Activated naive CD8-positive, alpha-beta T cell (primary cell): ENCODE measurements at regions not wholly inside any gene's neighbourhood (a gene's known extent, or its start where the extent isn't known, plus 50 kb on each side); places are given as distances from the start of the nearest gene placed in this dataset.

ENCODE experiments used
- H3K27ac Mint-ChIP-seq: one replicate; pipeline ENCODE4 v1.8.0; 2021; ENCODE audit warnings: mixed read lengths
- H3K27me3 Mint-ChIP-seq: one replicate; pipeline ENCODE4 v1.8.0; 2021; ENCODE audit warnings: mixed read lengths
- H3K36me3 Mint-ChIP-seq: one replicate; pipeline ENCODE4 v1.8.0; 2021; ENCODE audit warnings: mixed read lengths
- H3K4me1 Mint-ChIP-seq: one replicate; pipeline ENCODE4 v1.8.0; 2021; ENCODE audit warnings: low read depth, mixed read lengths
- H3K4me3 Mint-ChIP-seq: one replicate; pipeline ENCODE4 v1.8.0; 2021; ENCODE audit warnings: mild to moderate bottlenecking, mixed read lengths
- H3K9me3 Mint-ChIP-seq: one replicate; pipeline ENCODE4 v1.8.0; 2021; ENCODE audit warnings: low read depth, mixed read lengths

DNA sequence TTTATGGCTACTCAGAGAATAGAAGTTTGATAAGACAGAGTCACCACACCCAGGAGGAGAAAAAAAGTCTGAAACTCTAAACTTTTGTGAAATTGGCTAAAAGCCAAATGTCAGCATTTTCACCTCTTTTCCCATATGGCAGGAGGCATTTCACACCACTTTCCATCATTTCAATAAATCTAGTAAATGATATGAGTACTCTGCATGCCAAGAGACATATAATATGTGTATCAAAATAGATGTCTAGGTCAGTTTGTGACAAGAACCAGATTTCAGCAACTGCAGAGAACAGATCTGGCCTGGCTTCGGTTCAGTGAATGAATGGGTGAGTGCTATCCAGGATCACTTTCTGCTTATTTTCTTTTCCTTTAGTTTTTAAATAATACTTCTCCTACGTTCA is 470.8 kb downstream of the ENC1 start:
- H3K9me3 Mint-ChIP-seq: no peaks in the 10 kb centered on the region
- no peaks in the 10 kb centered on the region for H3K4me1 Mint-ChIP-seq
- H3K27ac Mint-ChIP-seq: no peak overlapping the region
- no peaks in the 10 kb centered on the region for H3K27me3 Mint-ChIP-seq
- no peak overlapping the region for H3K4me3 Mint-ChIP-seq
- no peaks in the 10 kb centered on the region for H3K36me3 Mint-ChIP-seq

DNA sequence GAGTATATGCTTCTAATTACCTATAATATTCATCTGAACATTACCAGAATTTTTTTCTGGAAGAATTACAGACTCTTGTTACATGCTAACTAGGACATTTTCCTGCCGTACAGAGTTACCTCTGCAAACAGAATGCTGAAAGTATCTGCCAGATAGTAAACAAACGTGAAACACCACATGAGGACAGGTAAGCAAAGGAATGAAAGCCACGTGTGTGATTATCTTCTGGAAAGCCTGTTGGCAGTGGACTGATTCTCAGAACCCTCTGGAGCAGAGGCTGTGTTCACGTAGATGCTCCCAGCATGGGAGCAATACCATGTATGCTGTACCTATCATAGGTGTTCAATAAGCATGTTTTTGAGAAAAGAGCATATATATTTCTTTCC is 472.6 kb downstream of the ENC1 start:
- H3K36me3 Mint-ChIP-seq: no peaks in the 10 kb centered on the region
- H3K9me3 Mint-ChIP-seq: no peaks in the 10 kb centered on the region
- no peak overlapping the region for H3K27ac Mint-ChIP-seq
- H3K27me3 Mint-ChIP-seq: no peaks in the 10 kb centered on the region
- no peak overlapping the region for H3K4me3 Mint-ChIP-seq
- H3K4me1 Mint-ChIP-seq: no peaks in the 10 kb centered on the region

DNA sequence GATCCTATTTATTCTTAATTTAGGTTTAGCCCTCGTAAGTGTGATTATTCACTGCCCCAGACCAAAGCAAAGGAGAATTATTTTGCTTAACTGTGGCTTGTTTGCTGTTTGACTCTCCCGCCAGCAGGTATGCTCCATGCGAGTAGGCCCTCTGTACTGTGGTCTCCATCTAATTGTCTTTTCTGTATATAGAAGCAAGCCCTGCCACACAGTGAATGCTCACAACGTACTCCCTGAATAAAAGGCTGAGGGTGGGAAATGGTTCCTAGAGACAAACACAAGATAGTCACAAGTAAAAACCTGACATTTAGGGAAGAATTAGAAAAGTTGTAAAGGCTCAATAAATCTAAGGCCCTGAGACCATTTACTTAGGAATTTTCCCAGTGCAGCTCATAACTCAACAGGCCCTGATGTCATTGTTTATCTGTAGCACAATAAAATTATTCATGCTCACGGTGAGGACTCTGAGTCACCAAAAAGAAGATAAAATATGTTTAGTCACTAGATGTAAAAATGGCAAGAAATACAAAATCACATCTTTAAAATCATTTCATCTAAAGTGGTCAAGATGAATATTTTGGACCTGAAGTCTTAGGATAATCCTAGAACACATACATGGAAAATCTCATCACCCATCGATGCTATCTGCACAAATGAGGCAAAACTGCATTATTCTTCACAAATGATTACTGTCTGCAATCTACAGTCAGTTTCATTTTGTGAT is 473.2 kb downstream of the ENC1 start:
- Mint-ChIP-seq H3K9me3 (no peaks in the 10 kb centered on the region), H3K27ac (no peak overlapping the region), H3K4me1 (no peaks in the 10 kb centered on the region)

DNA sequence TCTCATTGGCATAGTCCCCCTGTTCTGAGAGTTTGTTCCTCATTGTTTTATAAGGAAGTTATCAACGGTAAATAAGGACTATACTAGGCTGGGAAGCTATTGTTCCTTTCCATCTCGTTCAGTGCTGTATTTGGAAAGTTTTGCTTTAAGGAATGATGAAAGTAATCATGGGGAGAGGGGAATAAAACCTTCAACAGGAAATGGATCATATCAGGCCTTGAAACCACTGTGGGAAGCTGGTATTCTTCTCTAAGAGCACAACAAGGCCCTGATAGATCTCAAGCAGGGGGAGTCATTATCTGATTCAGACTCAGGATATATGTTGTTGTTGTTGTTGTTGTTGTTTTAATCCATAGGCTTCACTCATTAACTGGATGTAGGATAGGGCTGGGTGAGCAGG is 474.5 kb downstream of the ENC1 start:
- Mint-ChIP-seq H3K4me3 (no peak overlapping the region), H3K36me3 (no peaks in the 10 kb centered on the region), H3K27ac (no peak overlapping the region), H3K27me3 (no peaks in the 10 kb centered on the region), H3K9me3 (no peaks in the 10 kb centered on the region), H3K4me1 (no peaks in the 10 kb centered on the region)

More for the DNA sequence above, 473.2 kb downstream of the ENC1 start:
- H3K27me3 Mint-ChIP-seq: no peaks in the 10 kb centered on the region
- H3K36me3 Mint-ChIP-seq: no peaks in the 10 kb centered on the region
- no peak overlapping the region for H3K4me3 Mint-ChIP-seq

DNA sequence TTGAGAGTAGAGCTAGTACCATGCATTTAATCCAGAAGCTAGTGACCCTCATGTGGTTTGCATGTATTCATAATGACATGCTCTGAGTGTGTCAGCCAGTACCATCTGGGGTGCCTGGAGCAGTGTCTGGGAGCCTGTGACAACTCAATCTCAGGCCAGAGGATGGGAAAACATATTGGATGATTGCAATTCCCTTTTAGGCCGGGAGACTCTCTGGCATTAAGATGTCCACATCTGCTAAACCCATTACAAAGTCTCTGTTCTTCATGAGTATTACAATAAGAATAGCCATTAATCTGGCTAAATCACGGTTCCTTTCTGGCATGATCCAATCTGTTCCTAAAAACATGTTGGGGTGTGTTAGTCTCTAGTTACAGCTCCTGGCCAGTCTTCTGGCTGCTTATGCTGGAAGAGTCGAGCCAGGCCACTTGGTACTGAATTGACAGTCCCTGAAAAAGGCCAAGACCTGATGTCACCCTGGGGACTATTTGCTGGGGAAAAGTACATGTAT is 475.7 kb downstream of the ENC1 start:
- no peaks in the 10 kb centered on the region for H3K4me1 Mint-ChIP-seq
- H3K27me3 Mint-ChIP-seq: peaks cover under 1% of the 10 kb centered on the region
- H3K36me3 Mint-ChIP-seq: no peaks in the 10 kb centered on the region
- no peak overlapping the region for H3K27ac Mint-ChIP-seq
- no peak overlapping the region for H3K4me3 Mint-ChIP-seq
- no peaks in the 10 kb centered on the region for H3K9me3 Mint-ChIP-seq

DNA sequence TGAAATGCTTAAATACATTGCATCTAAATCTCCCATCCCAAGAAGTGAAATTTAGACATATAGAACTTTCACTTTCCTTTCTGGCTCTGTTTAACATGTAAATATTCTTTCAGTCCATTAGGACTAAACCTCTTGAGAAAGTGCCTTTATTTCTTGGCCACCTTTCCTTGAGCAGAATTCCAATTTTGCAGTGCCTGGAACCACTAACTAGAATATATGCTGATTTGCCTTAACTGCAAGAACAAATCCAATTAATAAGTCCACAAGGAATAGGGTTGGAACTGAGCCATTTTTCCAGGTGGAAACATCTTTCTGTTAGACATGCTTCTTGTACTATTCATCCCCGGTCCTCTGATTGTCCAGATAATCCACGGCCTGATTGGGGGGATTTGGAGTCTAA is 478.0 kb downstream of the ENC1 start:
- H3K27ac Mint-ChIP-seq: no peak overlapping the region
- no peaks in the 10 kb centered on the region for H3K9me3 Mint-ChIP-seq
- H3K4me3 Mint-ChIP-seq: no peak overlapping the region
- peaks cover 2% of the 10 kb centered on the region for H3K27me3 Mint-ChIP-seq
- no peaks in the 10 kb centered on the region for H3K36me3 Mint-ChIP-seq
- no peaks in the 10 kb centered on the region for H3K4me1 Mint-ChIP-seq

DNA sequence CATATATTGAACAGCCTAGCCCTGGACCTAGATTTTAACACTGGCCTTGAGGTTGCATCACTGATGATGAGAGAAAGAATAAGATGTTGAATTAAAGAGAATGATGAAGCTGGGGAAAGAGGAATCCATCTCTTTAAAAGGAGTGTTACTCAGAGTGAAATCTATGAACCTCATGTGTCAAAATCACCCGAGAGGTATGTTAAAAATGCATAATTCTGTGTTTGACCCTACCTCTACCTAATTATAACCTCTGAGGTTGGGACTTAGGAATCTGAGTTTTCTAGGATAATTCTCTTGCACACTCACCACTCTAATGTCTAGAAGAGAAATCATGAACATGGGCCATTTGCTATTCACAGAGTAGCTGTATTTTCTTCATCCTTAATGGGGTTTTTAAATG is 479.4 kb downstream of the ENC1 start:
- Mint-ChIP-seq H3K4me1 (no peaks in the 10 kb centered on the region), H3K27ac (no peak overlapping the region), H3K36me3 (no peaks in the 10 kb centered on the region), H3K27me3 (peaks cover 2% of the 10 kb centered on the region), H3K9me3 (no peaks in the 10 kb centered on the region), H3K4me3 (no peak overlapping the region)

DNA sequence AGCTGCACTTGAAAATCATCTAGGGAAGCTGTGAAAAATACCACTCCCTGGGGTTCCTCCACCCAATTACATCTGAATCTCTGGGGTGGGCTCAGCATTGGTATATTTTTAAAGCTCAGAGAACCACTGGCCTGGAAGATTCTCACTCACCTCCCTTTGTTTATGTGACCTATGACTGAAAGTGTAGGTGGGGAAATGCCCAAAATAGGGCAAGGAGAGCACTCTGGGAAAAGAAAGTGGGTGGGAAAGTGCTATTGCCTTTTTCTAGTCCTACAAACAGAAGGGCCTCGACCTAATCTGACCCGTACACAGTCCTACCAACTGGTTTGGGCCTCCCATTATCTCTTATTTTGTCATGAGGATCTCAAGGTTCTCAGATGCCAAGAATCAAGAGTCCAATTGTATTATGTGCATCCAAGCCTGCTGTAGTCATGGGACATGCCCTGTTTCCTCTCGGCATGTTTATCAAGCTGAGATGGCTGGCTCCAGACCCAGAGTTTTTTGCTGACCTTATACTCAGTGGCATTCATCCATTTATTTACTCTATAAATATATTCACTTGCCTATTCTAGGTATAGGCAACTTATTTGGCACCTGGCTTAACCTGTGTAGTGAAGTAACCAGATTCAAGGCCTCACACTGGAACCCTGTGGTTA is 483.7 kb downstream of the ENC1 start:
- Mint-ChIP-seq H3K4me3 (no peak overlapping the region), H3K4me1 (no peaks in the 10 kb centered on the region), H3K9me3 (no peaks in the 10 kb centered on the region), H3K27me3 (peaks cover 2% of the 10 kb centered on the region), H3K27ac (no peak overlapping the region), H3K36me3 (no peaks in the 10 kb centered on the region)

DNA sequence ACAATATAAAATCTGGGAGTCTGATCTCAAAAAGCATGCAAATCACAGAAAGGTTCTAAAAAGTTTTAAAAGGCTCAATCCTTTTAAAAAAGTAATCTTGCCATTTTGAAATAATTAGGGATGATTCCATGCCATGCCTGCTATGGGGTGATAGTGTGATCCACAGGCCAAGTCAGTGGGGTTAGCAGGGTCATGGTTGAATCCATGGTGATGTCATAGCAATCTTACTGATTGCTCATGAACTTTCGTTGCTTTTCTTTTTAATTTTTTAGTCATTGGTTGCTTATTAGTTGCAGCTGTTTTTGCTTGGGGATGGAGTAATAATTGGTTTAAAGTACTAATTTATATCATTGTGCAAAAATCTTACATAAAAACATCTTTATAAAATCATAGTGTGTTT is 485.0 kb downstream of the ENC1 start:
- H3K9me3 Mint-ChIP-seq: no peaks in the 10 kb centered on the region
- H3K4me1 Mint-ChIP-seq: no peaks in the 10 kb centered on the region
- no peak overlapping the region for H3K4me3 Mint-ChIP-seq
- no peaks in the 10 kb centered on the region for H3K36me3 Mint-ChIP-seq
- no peak overlapping the region for H3K27ac Mint-ChIP-seq
- peaks cover 2% of the 10 kb centered on the region for H3K27me3 Mint-ChIP-seq

DNA sequence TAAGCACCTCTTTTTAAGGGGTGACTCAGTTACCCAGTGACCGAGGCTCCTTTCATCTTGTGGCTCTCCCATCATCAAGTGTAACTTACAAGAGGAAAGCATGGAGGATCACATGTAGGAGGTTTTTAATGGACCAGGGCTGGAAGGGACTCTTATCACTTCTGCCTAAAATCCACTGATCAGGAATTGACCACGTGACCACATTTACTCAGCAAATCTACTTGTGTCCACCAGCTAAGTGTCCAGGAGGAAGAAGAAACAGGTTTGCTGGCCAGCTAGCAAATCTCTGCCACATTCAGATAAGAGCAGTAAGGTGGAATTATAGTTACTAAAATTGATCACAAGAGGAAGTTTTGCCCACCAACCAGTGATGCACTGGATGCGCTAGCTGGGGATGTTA is 486.0 kb downstream of the ENC1 start:
- H3K4me1 Mint-ChIP-seq: no peaks in the 10 kb centered on the region
- no peak overlapping the region for H3K27ac Mint-ChIP-seq
- no peak overlapping the region for H3K4me3 Mint-ChIP-seq
- no peaks in the 10 kb centered on the region for H3K9me3 Mint-ChIP-seq
- peaks cover 4% of the 10 kb centered on the region for H3K27me3 Mint-ChIP-seq
- no peaks in the 10 kb centered on the region for H3K36me3 Mint-ChIP-seq

DNA sequence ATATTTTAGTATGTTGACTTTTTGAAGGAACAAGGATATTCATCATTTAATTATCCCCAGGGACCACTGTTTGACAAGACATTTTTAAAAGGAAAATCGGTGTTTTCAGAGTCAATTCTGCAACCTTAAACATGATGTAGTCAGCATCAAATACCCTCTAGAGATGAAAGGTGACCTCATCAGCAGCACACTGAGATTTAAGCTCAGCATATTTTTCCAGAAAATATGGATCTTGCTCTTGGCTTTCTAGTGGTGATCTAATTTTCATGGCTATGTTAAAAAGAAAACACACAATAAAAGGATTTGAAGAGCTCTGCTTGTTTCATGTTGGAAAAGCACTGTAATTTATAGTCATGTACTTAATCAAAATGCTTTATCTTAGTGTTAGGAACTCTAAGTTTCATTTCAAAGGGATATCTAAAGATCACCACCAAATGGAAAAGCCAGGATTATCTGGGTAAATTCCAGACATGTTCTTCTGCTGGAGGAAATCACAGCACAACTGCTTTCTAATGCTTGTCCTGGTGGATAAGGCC is 487.2 kb downstream of the ENC1 start:
- H3K36me3 Mint-ChIP-seq: no peaks in the 10 kb centered on the region
- H3K27ac Mint-ChIP-seq: no peak overlapping the region
- no peaks in the 10 kb centered on the region for H3K4me1 Mint-ChIP-seq
- H3K9me3 Mint-ChIP-seq: no peaks in the 10 kb centered on the region
- no peak overlapping the region for H3K4me3 Mint-ChIP-seq
- H3K27me3 Mint-ChIP-seq: peaks cover 4% of the 10 kb centered on the region

DNA sequence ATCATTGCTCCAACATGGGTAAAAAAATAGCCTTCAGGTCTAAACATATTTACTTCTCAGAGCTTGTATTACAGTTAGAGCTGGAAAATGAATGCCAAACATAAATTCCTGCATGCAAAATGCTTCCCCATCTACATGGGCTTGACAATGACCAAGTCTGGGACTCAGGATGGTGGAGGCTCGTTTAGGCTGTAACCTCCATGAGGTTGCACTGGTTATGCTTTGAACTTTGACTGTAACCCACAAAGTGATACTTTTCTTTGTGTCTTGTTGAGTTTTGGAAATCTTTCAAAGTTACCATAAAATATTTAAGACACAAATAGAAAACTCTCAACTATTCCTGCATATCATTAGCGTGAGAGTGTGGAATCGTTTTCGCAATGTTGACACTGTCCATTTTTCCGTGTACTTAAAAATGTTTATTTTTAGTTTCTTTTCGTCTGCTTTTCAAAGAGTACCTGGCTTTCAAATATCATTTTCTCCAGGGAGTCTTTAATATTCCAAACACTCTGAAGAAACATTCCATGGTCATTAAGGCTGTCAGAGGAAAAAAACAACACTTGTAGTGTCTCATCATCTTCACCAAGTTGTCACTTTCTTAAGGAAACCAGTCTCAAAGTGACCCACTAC is 487.8 kb downstream of the ENC1 start:
- no peak overlapping the region for H3K27ac Mint-ChIP-seq
- no peaks in the 10 kb centered on the region for H3K36me3 Mint-ChIP-seq

DNA sequence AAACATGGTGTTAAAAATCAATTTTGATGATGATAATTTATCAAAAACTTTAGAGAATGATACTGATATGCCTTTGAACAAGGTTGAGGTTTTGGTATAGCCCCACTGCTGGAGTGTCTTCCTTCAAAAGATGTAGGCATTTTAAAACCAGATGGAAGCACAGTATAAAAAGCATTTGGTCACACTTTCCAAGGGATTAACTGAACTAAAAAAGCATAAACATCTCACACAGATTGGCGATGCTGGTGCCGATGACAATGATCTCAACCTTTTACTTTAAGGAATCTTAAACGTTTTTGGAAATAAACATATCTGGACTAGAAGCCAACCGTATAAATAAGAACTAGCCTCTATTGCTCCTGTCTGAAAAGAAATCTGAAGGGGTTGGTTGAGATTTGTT is 488.4 kb downstream of the ENC1 start:
- Mint-ChIP-seq H3K4me1 (no peaks in the 10 kb centered on the region), H3K36me3 (no peaks in the 10 kb centered on the region), H3K27ac (no peak overlapping the region), H3K4me3 (no peak overlapping the region), H3K9me3 (no peaks in the 10 kb centered on the region), H3K27me3 (peaks cover 8% of the 10 kb centered on the region)

More for the DNA sequence above, 487.8 kb downstream of the ENC1 start:
- Mint-ChIP-seq H3K27me3 (peaks cover 7% of the 10 kb centered on the region), H3K4me3 (no peak overlapping the region), H3K9me3 (no peaks in the 10 kb centered on the region), H3K4me1 (no peaks in the 10 kb centered on the region)

DNA sequence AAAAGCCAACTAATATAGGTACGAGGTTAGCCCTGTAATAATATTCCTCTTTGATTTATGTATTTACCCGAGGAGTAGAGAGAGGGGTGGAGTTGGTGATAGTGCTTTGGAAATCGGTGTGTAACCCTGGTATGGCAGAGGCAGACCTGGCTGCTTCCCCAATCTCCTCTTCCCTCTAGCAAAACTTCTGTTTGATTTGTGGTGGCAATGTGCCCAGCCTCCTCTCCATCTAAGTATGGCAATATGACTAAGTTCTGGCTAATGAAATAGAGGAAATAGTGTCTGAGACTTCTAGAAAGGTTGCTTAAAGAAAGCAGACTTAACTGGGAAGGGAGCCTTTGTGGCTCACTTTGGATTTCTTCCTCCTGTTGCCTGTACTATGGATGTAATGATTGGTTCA is 491.1 kb downstream of the ENC1 start:
- no peaks in the 10 kb centered on the region for H3K9me3 Mint-ChIP-seq
- no peaks in the 10 kb centered on the region for H3K4me1 Mint-ChIP-seq

DNA sequence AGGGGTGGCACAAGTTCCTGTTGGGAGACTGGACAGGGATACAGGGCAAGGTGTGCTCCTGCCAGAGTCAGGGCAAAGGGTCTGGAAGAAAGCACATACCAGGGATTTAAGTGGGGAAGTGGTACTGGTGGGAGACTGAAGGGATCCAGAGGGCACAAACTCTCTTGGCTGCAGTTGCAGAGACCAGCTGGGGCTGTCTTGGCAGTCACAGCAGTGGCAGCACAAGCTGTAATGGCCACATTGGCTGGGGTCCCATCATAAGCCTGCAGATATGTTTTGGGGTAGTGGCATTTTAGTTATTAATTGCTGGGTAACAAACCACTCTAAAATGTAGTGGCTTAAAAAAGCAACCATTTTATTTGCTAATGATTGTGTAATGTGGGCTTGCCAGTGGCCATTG is 492.2 kb downstream of the ENC1 start:
- H3K4me1 Mint-ChIP-seq: no peaks in the 10 kb centered on the region
- H3K9me3 Mint-ChIP-seq: no peaks in the 10 kb centered on the region
- no peak overlapping the region for H3K4me3 Mint-ChIP-seq
- H3K27ac Mint-ChIP-seq: no peak overlapping the region
- no peaks in the 10 kb centered on the region for H3K36me3 Mint-ChIP-seq
- H3K27me3 Mint-ChIP-seq: peaks cover 12% of the 10 kb centered on the region

More for the DNA sequence above, 491.1 kb downstream of the ENC1 start:
- Mint-ChIP-seq H3K36me3 (no peaks in the 10 kb centered on the region), H3K27ac (no peak overlapping the region), H3K4me3 (no peak overlapping the region), H3K27me3 (peaks cover 8% of the 10 kb centered on the region)
